A549 (cell line): ENCODE measurements at regions not wholly inside any gene's neighbourhood (a gene's known extent, or its start where the extent isn't known, plus 50 kb on each side); places are given as distances from the start of the nearest gene placed in this dataset.
"Not testable (repeated sequence)": the region's sequence is repeated elsewhere in the genome, so short reads cannot be mapped to it uniquely, and the experiment has no call there.

ENCODE experiments used
- CBX8 ChIP-seq: fragments of 200-600 bp; sonication (generic); IDR thresholded peaks from 2 replicates; pipeline ENCODE4 v1.6.1; 2016
- CEBPB ChIP-seq, 2 experiments: fragments of >200 bp in 1 of 2; sonication (Bioruptor Twin) in 1 of 2; formaldehyde crosslinking in 1 of 2; IDR thresholded peaks; 2 replicates each; pipeline ENCODE4 v1.6.1; 2012 to 2016
- FOSL2 ChIP-seq, 2 experiments: fragments of 450-650 bp in 1 of 2; fragments of >200 bp in 1 of 2; sonication (Bioruptor Twin) in 1 of 2; formaldehyde crosslinking; IDR thresholded peaks; 2 replicates each; pipeline versions ENCODE4 v1.5.0 to v1.6.1; 2016 to 2020; ENCODE audit warnings: mild to moderate bottlenecking in 1 of 2, moderate library complexity in 1 of 2
- FOXS1 ChIP-seq: fragments of 250-450 bp; sonication (Bioruptor Pico); IDR thresholded peaks from 2 replicates; pipeline ENCODE4 v1.5.0; 2020; ENCODE audit warnings: mild to moderate bottlenecking, moderate library complexity
- HOXB5 ChIP-seq: fragments of 250-450 bp; sonication (Bioruptor Pico); IDR thresholded peaks from 2 replicates; pipeline ENCODE4 v1.5.0; 2020; ENCODE audit warnings: mild to moderate bottlenecking, moderate library complexity
- KDM1A ChIP-seq: fragments of 200-600 bp; sonication (generic); IDR thresholded peaks from 2 replicates; pipeline ENCODE4 v1.6.1; 2016; ENCODE audit warnings: low read depth, mild to moderate bottlenecking
- NPAS2 ChIP-seq: fragments of 250-450 bp; sonication (Bioruptor Pico); IDR thresholded peaks from 2 replicates; pipeline ENCODE4 v1.8.0; 2022; ENCODE audit warnings: mild to moderate bottlenecking, moderate library complexity, borderline replicate concordance
- PHF8 ChIP-seq: fragments of 200-600 bp; sonication (generic); IDR thresholded peaks from 2 replicates; pipeline ENCODE4 v1.6.1; 2016; ENCODE audit warnings: low read depth, mild to moderate bottlenecking, antibody characterized with exemption, moderate library complexity, borderline replicate concordance
- POLR2A ChIP-seq: IDR thresholded peaks from 2 replicates; pipeline ENCODE4 v1.6.1; 2012; ENCODE audit warnings: mild to moderate bottlenecking, low read length
- SMC3 ChIP-seq: fragments of >200 bp; sonication (Bioruptor Twin); formaldehyde crosslinking; IDR thresholded peaks from 3 replicates; pipeline ENCODE4 v1.6.1; 2018; ENCODE audit warnings: inconsistent platforms
- ZFP36 ChIP-seq: fragments of 450-650 bp; IDR thresholded peaks from 2 replicates; pipeline ENCODE4 v1.6.1; 2014; ENCODE audit warnings: borderline replicate concordance; ENCODE audit not compliant: partially characterized antibody
- TF ChIP-seq, protein P1 (sequence below): fragments of >200 bp; sonication (Bioruptor Twin); formaldehyde crosslinking; IDR thresholded peaks from 3 replicates; pipeline ENCODE4 v1.5.1; 2016
- TF ChIP-seq, protein P2 (sequence below): fragments of >200 bp; sonication (Bioruptor Twin); formaldehyde crosslinking; IDR thresholded peaks from 3 replicates; pipeline ENCODE4 v1.6.1; 2016
- TF ChIP-seq, protein P3 (sequence below): fragments of 200-600 bp; sonication (generic); IDR thresholded peaks from 2 replicates; pipeline ENCODE4 v1.6.1; 2016; ENCODE audit warnings: antibody characterized with exemption, mild to moderate bottlenecking, moderate library complexity

DNA sequence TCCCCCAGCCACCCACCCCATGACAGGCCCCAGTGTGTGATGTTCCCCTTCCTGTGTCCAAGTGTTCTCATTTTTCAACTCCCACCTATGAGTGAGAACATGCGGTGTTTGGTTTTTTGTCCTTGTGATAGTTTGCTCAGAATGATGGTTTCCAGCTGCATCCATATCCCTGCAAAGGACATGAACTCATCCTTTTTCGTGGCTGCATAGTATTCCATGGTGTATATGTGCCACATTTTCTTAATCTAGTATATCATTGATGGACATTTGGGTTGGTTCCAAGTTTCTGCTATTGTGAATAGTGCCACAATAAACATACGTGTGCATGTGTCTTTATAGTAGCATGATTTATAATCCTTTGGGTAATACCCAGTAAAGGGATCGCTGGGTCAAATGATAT, 273.0 kb downstream of the TEX29 start:
- TF ChIP-seq NPAS2 (CRISPR knock-in tag); CBX8; POLR2A; PHF8; ZFP36; SMC3; FOXS1 (CRISPR knock-in tag); HOXB5 (CRISPR knock-in tag); CEBPB (IDR thresholded peaks at IDR 0.05); FOSL2 (IDR thresholded peaks at IDR 0.05); FOSL2 (CRISPR knock-in tag; IDR thresholded peaks at IDR 0.05); KDM1A: not testable (repeated sequence)
- TF ChIP-seq, protein P1, sequence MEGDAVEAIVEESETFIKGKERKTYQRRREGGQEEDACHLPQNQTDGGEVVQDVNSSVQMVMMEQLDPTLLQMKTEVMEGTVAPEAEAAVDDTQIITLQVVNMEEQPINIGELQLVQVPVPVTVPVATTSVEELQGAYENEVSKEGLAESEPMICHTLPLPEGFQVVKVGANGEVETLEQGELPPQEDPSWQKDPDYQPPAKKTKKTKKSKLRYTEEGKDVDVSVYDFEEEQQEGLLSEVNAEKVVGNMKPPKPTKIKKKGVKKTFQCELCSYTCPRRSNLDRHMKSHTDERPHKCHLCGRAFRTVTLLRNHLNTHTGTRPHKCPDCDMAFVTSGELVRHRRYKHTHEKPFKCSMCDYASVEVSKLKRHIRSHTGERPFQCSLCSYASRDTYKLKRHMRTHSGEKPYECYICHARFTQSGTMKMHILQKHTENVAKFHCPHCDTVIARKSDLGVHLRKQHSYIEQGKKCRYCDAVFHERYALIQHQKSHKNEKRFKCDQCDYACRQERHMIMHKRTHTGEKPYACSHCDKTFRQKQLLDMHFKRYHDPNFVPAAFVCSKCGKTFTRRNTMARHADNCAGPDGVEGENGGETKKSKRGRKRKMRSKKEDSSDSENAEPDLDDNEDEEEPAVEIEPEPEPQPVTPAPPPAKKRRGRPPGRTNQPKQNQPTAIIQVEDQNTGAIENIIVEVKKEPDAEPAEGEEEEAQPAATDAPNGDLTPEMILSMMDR = not testable (repeated sequence)
- TF ChIP-seq, protein P2, sequence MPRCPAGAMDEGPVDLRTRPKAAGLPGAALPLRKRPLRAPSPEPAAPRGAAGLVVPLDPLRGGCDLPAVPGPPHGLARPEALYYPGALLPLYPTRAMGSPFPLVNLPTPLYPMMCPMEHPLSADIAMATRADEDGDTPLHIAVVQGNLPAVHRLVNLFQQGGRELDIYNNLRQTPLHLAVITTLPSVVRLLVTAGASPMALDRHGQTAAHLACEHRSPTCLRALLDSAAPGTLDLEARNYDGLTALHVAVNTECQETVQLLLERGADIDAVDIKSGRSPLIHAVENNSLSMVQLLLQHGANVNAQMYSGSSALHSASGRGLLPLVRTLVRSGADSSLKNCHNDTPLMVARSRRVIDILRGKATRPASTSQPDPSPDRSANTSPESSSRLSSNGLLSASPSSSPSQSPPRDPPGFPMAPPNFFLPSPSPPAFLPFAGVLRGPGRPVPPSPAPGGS = not testable (repeated sequence)
- TF ChIP-seq, protein P3, sequence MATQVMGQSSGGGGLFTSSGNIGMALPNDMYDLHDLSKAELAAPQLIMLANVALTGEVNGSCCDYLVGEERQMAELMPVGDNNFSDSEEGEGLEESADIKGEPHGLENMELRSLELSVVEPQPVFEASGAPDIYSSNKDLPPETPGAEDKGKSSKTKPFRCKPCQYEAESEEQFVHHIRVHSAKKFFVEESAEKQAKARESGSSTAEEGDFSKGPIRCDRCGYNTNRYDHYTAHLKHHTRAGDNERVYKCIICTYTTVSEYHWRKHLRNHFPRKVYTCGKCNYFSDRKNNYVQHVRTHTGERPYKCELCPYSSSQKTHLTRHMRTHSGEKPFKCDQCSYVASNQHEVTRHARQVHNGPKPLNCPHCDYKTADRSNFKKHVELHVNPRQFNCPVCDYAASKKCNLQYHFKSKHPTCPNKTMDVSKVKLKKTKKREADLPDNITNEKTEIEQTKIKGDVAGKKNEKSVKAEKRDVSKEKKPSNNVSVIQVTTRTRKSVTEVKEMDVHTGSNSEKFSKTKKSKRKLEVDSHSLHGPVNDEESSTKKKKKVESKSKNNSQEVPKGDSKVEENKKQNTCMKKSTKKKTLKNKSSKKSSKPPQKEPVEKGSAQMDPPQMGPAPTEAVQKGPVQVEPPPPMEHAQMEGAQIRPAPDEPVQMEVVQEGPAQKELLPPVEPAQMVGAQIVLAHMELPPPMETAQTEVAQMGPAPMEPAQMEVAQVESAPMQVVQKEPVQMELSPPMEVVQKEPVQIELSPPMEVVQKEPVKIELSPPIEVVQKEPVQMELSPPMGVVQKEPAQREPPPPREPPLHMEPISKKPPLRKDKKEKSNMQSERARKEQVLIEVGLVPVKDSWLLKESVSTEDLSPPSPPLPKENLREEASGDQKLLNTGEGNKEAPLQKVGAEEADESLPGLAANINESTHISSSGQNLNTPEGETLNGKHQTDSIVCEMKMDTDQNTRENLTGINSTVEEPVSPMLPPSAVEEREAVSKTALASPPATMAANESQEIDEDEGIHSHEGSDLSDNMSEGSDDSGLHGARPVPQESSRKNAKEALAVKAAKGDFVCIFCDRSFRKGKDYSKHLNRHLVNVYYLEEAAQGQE = not testable (repeated sequence)
